SK-N-SH (cell line): ENCODE measurements at regions not wholly inside any gene's neighbourhood (a gene's known extent, or its start where the extent isn't known, plus 50 kb on each side); places are given as distances from the start of the nearest gene placed in this dataset.

Experiments
- CTCF ChIA-PET: fragments of 300-600, 350-600 bp; formaldehyde crosslinking; extraction: SDS; loops from one replicate; lab custom pipeline; 2021; lab: Yijun Ruan, JAX
- POLR2A ChIA-PET: fragments of 350-600 bp; sonication (Branson Sonifier 250); formaldehyde crosslinking; extraction: SDS; loops from one replicate; lab custom pipeline; 2020; ENCODE audit warnings: antibody characterized with exemption, inconsistent platforms; lab: Yijun Ruan, JAX
- DNase-seq: peaks from one replicate; pipeline ENCODE4 v3.0.0; 2012
- H2AFZ ChIP-seq: fragments of 200-600 bp; sonication (generic); 2 replicates; pipeline ENCODE4 v1.8.1; 2016; ENCODE audit warnings: antibody characterized with exemption, mild to moderate bottlenecking, low read depth
- H3F3A ChIP-seq: fragments of 200-600 bp; sonication (generic); replicated peaks from 2 replicates; pipeline ENCODE3; 2016; ENCODE audit warnings: antibody characterized with exemption, mild to moderate bottlenecking; ENCODE audit not compliant: insufficient read depth
- H3K27ac ChIP-seq, 2 experiments: fragments of 200-500 bp in 1 of 2; fragments of 200-600 bp in 1 of 2; sonication (Bioruptor generic) in 1 of 2; sonication (generic), shearing (Covaris generic) in 1 of 2; 2 replicates each; pipeline versions ENCODE4 v1.5.1 to v1.6.1; 2014 to 2016; ENCODE audit warnings: low read depth in 2 of 2, inconsistent platforms in 1 of 2, low read length in 1 of 2, mild to moderate bottlenecking in 1 of 2, mixed read lengths in 1 of 2
- H3K27me3 ChIP-seq: fragments of 200-600 bp; sonication (generic), shearing (Covaris generic); 2 replicates; pipeline ENCODE4 v1.6.1; 2016; ENCODE audit warnings: mixed run types; ENCODE audit not compliant: insufficient read depth
- H3K36me3 ChIP-seq, 2 experiments: fragments of 200-500 bp in 1 of 2; fragments of 200-600 bp in 1 of 2; sonication (Bioruptor generic) in 1 of 2; sonication (generic) in 1 of 2; replicated peaks in 1 of 2; 2 replicates each; pipeline versions ENCODE3 to v1.5.1; 2014 to 2016; ENCODE audit warnings: low read length in 1 of 2, mild to moderate bottlenecking in 1 of 2; ENCODE audit not compliant: insufficient read depth in 2 of 2, control insufficient read depth in 1 of 2
- H3K4me1 ChIP-seq, 2 experiments: fragments of 200-500 bp in 1 of 2; fragments of 200-600 bp in 1 of 2; sonication (Bioruptor generic) in 1 of 2; sonication (generic), shearing (Covaris generic) in 1 of 2; 2 replicates each; pipeline versions ENCODE4 v1.5.1 to v1.6.1; 2014 to 2016; ENCODE audit warnings: low read depth in 1 of 2, low read length in 1 of 2, mixed run types in 1 of 2; ENCODE audit not compliant: insufficient read depth in 2 of 2, control insufficient read depth in 1 of 2
- H3K4me2 ChIP-seq: fragments of 200-600 bp; sonication (generic), shearing (Covaris generic); 2 replicates; pipeline ENCODE4 v1.6.1; 2017; ENCODE audit warnings: mixed run types
- H3K4me3 ChIP-seq, 2 experiments: fragments of 200-500 bp in 1 of 2; fragments of 200-600 bp in 1 of 2; sonication (Bioruptor generic) in 1 of 2; sonication (generic), shearing (Covaris generic) in 1 of 2; 2 replicates each; pipeline versions ENCODE4 v1.5.1 to v1.8.1; 2014 to 2016; ENCODE audit warnings: low read depth in 2 of 2, inconsistent platforms in 1 of 2, low read length in 1 of 2, mild to moderate bottlenecking in 1 of 2, mixed read lengths in 1 of 2, moderate library complexity in 1 of 2
- H3K79me2 ChIP-seq: fragments of 200-600 bp; sonication (generic); 2 replicates; pipeline ENCODE4 v1.8.1; 2017; ENCODE audit warnings: mild to moderate bottlenecking; ENCODE audit not compliant: insufficient read depth
- H3K9ac ChIP-seq: fragments of 200-600 bp; sonication (generic); 2 replicates; pipeline ENCODE4 v1.6.1; 2017; ENCODE audit warnings: mixed run types
- H3K9me2 ChIP-seq: fragments of 200-600 bp; sonication (generic); 2 replicates; pipeline ENCODE4 v1.6.1; 2017; ENCODE audit warnings: mixed run types
- H3K9me3 ChIP-seq: fragments of 200-600 bp; sonication (generic); 2 replicates; pipeline ENCODE4 v1.6.1; 2017; ENCODE audit warnings: mixed run types, mild to moderate bottlenecking, moderate library complexity
- H4K20me1 ChIP-seq: fragments of 200-600 bp; sonication (generic); 2 replicates; pipeline ENCODE4 v1.6.1; 2017; ENCODE audit warnings: mild to moderate bottlenecking, mixed run types; ENCODE audit not compliant: insufficient read depth
- CHD2 ChIP-seq: fragments of 150-350 bp; IDR thresholded peaks from 2 replicates; pipeline ENCODE4 v1.6.1; 2018; ENCODE audit warnings: low read length; ENCODE audit not compliant: partially characterized antibody
- EP300 ChIP-seq, 2 experiments: IDR thresholded peaks; 2 replicates each; pipeline versions ENCODE4 v1.4.0 to v1.6.1; 2012; ENCODE audit warnings: borderline replicate concordance in 1 of 2, low read depth in 1 of 2, low read length in 1 of 2
- FOSL2 ChIP-seq: IDR thresholded peaks from 2 replicates; pipeline ENCODE4 v1.4.0; 2012; ENCODE audit warnings: low read depth, mild to moderate bottlenecking, moderate library complexity, borderline replicate concordance
- GABPA ChIP-seq: IDR thresholded peaks from 2 replicates; pipeline ENCODE4 v1.4.0; 2012; ENCODE audit warnings: low read depth, mild to moderate bottlenecking
- GATA2 ChIP-seq: sonication (generic); formaldehyde crosslinking; IDR thresholded peaks from 2 replicates; pipeline ENCODE4 v1.5.0; 2020; ENCODE audit warnings: mild to moderate bottlenecking, missing genetic modification reagents
- IRF3 ChIP-seq: fragments of 150-350 bp; IDR thresholded peaks from 2 replicates; pipeline ENCODE4 v1.6.1; 2016; ENCODE audit warnings: mild to moderate bottlenecking, low read depth, low read length
- MEF2A ChIP-seq: IDR thresholded peaks from 2 replicates; pipeline ENCODE4 v1.4.0; 2012; ENCODE audit warnings: low read depth, borderline replicate concordance
- NFIC ChIP-seq: IDR thresholded peaks from 2 replicates; pipeline ENCODE4 v1.4.0; 2012; ENCODE audit warnings: borderline replicate concordance
- NRF1 ChIP-seq: IDR thresholded peaks from 2 replicates; pipeline ENCODE4 v1.6.1; 2012; ENCODE audit warnings: low read depth, mild to moderate bottlenecking, low read length
- PBX3 ChIP-seq: IDR thresholded peaks from 2 replicates; pipeline ENCODE4; 2012
- POLR2AphosphoS5 ChIP-seq: IDR thresholded peaks from 2 replicates; pipeline ENCODE4 v1.6.1; 2012; ENCODE audit warnings: low read depth, low read length
- RFX5 ChIP-seq: IDR thresholded peaks from 2 replicates; pipeline ENCODE4 v1.6.1; 2012; ENCODE audit warnings: mild to moderate bottlenecking, improper control_type of control experiment, low read length
- RXRA ChIP-seq: IDR thresholded peaks from 2 replicates; pipeline ENCODE4 v1.4.0; 2012; ENCODE audit warnings: low read depth, mild to moderate bottlenecking, borderline replicate concordance
- SMC3 ChIP-seq: IDR thresholded peaks from 2 replicates; pipeline ENCODE4 v1.6.1; 2012; ENCODE audit warnings: low read depth, low read length, improper control_type of control experiment
- TAF1 ChIP-seq: IDR thresholded peaks from 2 replicates; pipeline ENCODE4 v1.6.1; 2012; ENCODE audit warnings: low read depth, mild to moderate bottlenecking, low read length, moderate library complexity, borderline replicate concordance
- TCF12 ChIP-seq: IDR thresholded peaks from 2 replicates; pipeline ENCODE4 v1.4.0; 2012
- TEAD4 ChIP-seq: IDR thresholded peaks from 2 replicates; pipeline ENCODE4 v1.4.0; 2012; ENCODE audit warnings: mild to moderate bottlenecking, borderline replicate concordance; ENCODE audit not compliant: insufficient read depth
- USF2 ChIP-seq: fragments of 150-350 bp; IDR thresholded peaks from 2 replicates; pipeline ENCODE4 v1.6.1; 2017; ENCODE audit warnings: antibody characterized with exemption, low read length, low read depth, borderline replicate concordance
- YY1 ChIP-seq: IDR thresholded peaks from 2 replicates; pipeline ENCODE4 v1.4.0; 2012; ENCODE audit warnings: low read depth, mild to moderate bottlenecking
- WGBS: methylation state at CpG from one replicate; pipeline ENCODE4 v1.1.6; 2017; ENCODE audit warnings: low lambda C conversion rate; 5-methylcytosine and 5-hydroxymethylcytosine counted together
- TF ChIP-seq, protein P1 (sequence below): IDR thresholded peaks from 2 replicates; pipeline ENCODE4 v1.4.0; 2012; ENCODE audit warnings: low read depth, borderline replicate concordance
- TF ChIP-seq, protein P2 (sequence below): IDR thresholded peaks from 2 replicates; pipeline ENCODE4 v1.4.0; 2012; ENCODE audit warnings: low read depth, borderline replicate concordance

DNA sequence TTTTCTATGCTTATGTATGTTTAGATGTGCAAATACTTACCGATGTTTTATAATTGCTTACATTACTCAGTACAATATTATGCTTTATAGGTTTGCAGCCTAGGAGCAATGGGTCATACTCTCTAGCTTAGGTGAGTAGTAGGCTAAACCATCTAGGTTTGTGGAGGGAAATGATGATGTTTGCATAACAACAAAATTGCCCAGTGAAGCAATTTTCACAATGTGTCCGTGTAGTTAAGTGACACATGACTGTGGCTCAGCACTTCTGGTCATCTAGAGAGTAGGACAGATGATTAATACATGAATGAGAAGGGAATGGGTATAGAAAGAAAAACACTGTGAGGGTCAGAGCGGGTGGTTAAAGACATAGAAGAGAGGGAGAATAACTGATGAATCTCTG is 2116.2 kb upstream of the PIK3C3 start:
- ChIA-PET POLR2A (no interaction called here), CTCF (interaction anchor here (0.8 kb wide), 1 partner anchor 322 kb away, joined by 3 read pairs; no protein-coding TSS in a partner anchor)
- Histone ChIP-seq H3F3A (no peaks in the 10 kb centered on the region), H3K4me3 (no peak overlapping the region), H3K79me2 (no peaks in the 10 kb centered on the region), H3K9ac (no peak overlapping the region), H2AFZ (no peak overlapping the region), H3K27me3 (no peaks in the 10 kb centered on the region), H3K4me1 (peaks cover 0 to 9% of the 10 kb centered on the region in 2 experiments; a peak in 1 of 4 replicates), H3K9me2 (no peaks in the 10 kb centered on the region), H3K27ac (no peak overlapping the region), H3K9me3 (no peaks in the 10 kb centered on the region), H3K4me2 (no peak overlapping the region), H4K20me1 (no peaks in the 10 kb centered on the region), H3K36me3 (no peaks in the 10 kb centered on the region)
- no peak for TF ChIP-seq TAF1
- no peak for TF ChIP-seq GABPA
- no peak for TF ChIP-seq PBX3
- no peak for TF ChIP-seq IRF3
- no peak for TF ChIP-seq RFX5
- TF ChIP-seq MEF2A: no peak
- no peak for TF ChIP-seq TEAD4
- DNase-seq: no peak
- WGBS: 57% methylated on average over 3 of the region's 3 CpGs

- Histone ChIP-seq H3K27me3 (no peaks in the 10 kb centered on the region), H4K20me1 (no peaks in the 10 kb centered on the region), H3K4me1 (no peaks in the 10 kb centered on the region), H3K79me2 (no peaks in the 10 kb centered on the region), H3K9me2 (no peaks in the 10 kb centered on the region), H3K36me3 (no peaks in the 10 kb centered on the region), H3F3A (no peaks in the 10 kb centered on the region), H3K9ac (no peak overlapping the region), H3K4me2 (no peak overlapping the region), H3K9me3 (no peaks in the 10 kb centered on the region), H3K4me3 (no peak overlapping the region), H2AFZ (no peak overlapping the region), H3K27ac (no peak overlapping the region)
- WGBS: 67% methylated on average over 4 of the region's 4 CpGs
- no peak for TF ChIP-seq GATA2
- no peak for TF ChIP-seq YY1
- TF ChIP-seq FOSL2: no peak
- TF ChIP-seq, protein P1, sequence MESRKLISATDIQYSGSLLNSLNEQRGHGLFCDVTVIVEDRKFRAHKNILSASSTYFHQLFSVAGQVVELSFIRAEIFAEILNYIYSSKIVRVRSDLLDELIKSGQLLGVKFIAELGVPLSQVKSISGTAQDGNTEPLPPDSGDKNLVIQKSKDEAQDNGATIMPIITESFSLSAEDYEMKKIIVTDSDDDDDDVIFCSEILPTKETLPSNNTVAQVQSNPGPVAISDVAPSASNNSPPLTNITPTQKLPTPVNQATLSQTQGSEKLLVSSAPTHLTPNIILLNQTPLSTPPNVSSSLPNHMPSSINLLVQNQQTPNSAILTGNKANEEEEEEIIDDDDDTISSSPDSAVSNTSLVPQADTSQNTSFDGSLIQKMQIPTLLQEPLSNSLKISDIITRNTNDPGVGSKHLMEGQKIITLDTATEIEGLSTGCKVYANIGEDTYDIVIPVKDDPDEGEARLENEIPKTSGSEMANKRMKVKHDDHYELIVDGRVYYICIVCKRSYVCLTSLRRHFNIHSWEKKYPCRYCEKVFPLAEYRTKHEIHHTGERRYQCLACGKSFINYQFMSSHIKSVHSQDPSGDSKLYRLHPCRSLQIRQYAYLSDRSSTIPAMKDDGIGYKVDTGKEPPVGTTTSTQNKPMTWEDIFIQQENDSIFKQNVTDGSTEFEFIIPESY: no peak
- no peak for TF ChIP-seq TCF12
- no peak for TF ChIP-seq TEAD4
- TF ChIP-seq NRF1: no peak
- TF ChIP-seq EP300 (IDR thresholded peaks at IDR 0.05; ENCODE audit: borderline replicate concordance in 1 of 2, low read depth in 1 of 2, low read length in 1 of 2): no peak
- TF ChIP-seq, protein P2, sequence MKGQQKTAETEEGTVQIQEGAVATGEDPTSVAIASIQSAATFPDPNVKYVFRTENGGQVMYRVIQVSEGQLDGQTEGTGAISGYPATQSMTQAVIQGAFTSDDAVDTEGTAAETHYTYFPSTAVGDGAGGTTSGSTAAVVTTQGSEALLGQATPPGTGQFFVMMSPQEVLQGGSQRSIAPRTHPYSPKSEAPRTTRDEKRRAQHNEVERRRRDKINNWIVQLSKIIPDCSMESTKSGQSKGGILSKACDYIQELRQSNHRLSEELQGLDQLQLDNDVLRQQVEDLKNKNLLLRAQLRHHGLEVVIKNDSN: no peak
- no peak for TF ChIP-seq USF2
- no peak for TF ChIP-seq NFIC
- no peak for TF ChIP-seq SMC3
- no peak for TF ChIP-seq MEF2A
- no peak for TF ChIP-seq POLR2AphosphoS5
- TF ChIP-seq RXRA: no peak
- no peak for TF ChIP-seq TAF1
- TF ChIP-seq CHD2: no peak
- no peak for TF ChIP-seq RFX5
- CTCF ChIA-PET: interaction anchor here (0.9 to 1.4 kb wide), 2 partner anchors 38 to 54 kb away, joined by 3 read pairs; no protein-coding TSS in a partner anchor
- POLR2A ChIA-PET: no interaction called here
- DNase-seq: no peak
These were observed 2119.6 kb upstream of the PIK3C3 start for GRCh38 chr18:39835303-39836030.
